NAMALWA (cell line): ENCODE measurements at regions not wholly inside any gene's neighbourhood (a gene's known extent, or its start where the extent isn't known, plus 50 kb on each side); places are given as distances from the start of the nearest gene placed in this dataset.

Source experiments
- DNase-seq: peaks from one replicate; pipeline ENCODE4 v3.0.0-alpha.2; 2015; ENCODE audit warnings: low spot score

DNA sequence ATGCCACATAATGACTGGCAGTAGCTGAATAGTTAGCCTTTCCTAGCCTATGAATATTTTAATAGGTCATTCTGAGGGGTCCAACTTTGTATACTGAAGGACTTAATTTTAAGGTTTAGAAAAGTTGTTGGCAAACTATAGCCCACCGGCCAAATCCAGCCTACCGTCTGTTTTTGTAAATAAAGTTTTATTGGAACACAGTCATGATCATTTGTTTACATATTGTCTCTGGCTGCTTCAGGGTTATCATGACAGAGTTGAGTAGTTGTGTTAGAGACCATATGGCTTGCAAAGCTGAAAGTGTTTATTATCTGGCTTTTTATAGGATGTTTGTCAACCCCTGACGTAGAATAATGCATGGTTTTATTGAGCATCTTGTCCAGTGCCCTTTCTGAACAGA lies 73.4 kb downstream of the NTMT2 start:
- no peak for DNase-seq

GRCh38 chr1:170221031-170221430 lies 75.3 kb downstream of the NTMT2 start:
- DNase-seq: no peak

- DNase-seq: no peak
These were observed 75.7 kb downstream of the NTMT2 start for GRCh38 chr1:170221495-170221894.

DNA sequence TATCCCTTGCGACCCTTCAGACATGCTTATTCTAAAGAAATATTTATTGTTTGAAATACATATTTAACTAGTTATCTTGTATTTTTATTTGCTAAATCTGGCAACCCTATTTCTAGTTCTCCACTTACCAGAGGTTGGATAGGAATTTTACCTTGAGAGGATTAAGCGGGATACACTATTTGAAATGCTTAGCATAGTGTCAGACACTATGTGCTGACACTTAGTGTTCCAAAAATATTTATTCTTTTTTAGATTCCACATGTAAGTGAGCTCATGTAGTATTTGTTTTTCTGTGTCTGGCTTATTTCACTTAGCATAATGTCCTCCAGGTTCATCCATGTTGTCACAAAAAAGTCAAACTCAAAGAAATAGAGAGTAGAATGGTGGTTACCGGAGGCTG lies 78.7 kb downstream of the NTMT2 start:
- no peak for DNase-seq

GRCh38 chr1:170225781-170226530 lies 80.2 kb downstream of the NTMT2 start:
- no peak for DNase-seq

- no peak for DNase-seq
These were observed 81.0 kb downstream of the NTMT2 start for GRCh38 chr1:170226767-170227166.

DNA sequence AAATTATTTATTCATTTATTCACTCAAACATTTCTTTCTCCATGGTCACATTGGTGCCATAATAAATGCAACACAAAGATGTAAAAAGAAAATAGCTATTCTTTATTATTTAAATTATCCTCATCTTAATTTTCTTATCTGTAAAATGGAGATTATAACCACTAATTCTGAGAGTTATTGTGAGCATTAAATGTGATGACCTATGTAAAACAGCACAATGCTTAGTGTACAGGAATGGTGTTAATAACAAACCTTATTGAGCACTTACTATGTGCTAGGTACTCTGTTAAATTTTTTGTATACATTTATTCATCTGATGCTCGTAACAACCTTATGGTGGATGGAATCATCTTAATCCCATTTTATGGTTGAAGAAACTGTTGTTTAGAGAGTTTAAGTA lies 84.6 kb downstream of the NTMT2 start:
- no peak for DNase-seq

- no peak for DNase-seq
These were observed 85.9 kb downstream of the NTMT2 start for GRCh38 chr1:170231662-170232061.

DNA sequence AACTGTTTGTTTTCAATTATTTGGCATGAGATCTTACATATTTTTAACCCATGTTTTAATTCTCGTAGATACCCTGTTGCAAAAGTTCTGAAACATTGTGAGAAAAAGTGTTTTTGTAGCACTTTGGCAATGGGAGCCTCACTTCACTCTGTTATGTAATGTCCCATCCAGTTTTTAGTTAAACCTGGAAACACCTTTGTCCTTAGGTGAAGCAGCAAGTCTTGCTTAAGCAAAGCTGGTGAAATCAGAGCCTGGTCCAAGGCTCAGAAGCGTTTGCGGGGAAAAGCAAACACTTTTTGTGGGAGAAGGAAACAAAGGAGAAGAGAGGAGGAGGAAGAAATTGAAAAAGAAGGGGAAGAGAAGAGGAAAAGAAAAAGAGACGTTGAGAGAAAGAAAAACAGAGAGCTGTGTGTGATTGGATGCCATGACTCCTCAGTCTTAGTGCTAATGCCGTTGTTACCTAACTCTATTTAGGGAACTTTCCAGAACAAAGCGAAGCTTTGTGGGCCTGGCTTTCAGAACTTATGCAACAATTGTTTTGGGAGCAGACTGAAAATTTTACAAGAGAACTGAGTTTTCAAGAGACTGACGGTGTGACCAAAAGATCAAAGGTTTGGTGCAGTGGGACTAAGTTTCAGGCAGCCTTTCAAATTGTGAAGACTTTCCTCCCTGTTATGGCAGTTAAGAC lies 93.1 kb downstream of the NTMT2 start:
- no peak for DNase-seq

DNA sequence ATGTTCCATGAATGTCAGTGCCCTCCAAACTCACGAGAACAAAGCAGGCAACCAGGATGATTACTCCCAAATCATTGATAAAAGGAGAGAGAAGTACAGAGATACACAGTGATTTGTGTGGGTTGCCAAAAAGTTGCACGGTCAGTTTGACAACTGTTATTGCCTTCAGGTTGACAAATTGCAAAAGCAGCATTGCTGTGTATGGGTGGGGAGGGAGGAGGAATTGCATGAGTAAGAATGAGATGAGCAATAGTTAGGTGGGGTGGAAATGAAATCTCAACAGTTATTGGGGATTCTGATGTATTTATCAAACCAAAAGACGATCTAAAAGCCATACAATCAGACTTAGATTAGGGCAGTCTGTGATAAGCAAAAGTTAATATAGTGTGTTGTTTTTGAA lies 93.7 kb downstream of the NTMT2 start:
- DNase-seq: no peak

DNA sequence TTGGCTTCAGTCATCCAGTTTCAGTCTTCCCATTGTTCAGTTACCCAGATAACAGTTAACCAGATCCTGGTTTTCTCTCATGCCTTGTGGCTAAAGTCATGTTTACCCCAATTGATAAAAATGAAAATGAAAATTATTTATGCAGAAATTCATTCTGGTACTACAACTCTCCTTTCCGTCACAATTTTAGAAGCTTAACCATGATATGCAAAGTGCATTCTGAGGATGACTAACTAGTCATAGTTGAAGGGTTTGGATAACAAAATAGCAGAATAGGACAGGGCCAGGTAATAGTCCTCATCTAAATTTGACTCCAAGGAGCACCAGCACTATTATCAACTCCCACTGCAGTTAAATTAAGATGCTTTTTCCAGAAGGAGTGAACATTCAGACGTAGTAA lies 94.7 kb downstream of the NTMT2 start:
- no peak for DNase-seq

DNA sequence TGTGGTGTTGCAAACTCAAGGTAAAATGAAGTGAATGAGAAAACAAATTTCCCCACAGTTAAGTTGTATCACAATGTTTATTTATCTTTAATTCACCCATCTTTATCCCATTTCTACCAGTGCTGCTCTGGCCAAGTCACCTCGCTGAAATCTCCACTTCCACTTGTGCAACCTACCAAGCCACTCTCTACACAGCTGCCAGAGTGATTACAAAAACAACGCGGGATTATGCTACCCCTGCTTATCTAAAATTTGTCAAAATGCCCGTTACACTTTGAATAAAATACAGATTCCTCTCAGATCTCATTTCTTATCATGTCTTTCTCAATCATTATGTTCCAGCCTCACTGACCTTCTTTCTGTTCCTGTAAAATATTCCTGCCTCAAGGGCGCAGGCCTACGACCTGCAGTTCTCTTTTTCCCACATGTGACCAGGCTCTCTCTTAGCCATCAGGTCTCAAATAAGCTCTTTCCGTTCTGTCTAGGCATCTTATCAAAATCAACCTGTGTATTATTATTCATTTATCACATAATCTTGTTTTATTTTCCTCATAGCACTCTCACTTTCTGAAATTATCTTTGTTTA lies 95.6 kb downstream of the NTMT2 start:
- no peak for DNase-seq

DNA sequence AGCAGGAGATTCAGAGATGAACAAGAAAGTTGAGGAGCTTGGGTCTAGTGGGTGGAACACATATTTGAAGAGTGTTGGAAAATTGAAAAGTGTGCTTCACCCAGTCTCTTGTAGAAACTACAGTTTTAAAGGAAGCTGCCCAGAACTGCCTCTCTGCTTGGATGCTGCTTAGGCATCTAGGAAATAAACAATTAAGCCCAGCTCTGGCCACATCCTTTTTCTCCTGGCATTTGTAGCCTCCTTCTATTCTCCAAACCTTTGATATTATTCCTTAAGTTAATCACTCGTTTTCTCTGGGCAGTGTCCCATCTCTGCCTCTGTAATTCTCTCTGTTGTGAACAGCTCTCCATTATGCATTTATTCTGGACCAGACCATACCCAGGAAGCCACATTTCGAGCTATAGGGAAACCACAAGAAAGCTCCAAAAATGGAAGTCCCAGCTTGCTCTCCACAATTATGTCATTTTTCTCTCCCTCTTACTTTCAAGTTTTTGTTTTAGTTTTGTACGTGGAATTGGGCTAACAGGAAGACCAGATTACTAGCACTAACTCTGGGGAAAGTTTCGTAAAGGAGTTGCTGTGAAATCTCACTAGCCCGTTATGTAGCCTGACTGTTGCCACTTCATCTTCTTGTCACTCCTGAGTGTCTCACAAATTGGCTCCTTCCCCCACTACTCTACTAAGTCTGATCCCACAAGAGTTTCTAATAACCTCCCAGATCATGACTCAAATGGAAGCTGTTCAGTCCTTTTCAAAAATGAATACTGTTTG lies 102.2 kb downstream of the NTMT2 start:
- DNase-seq: no peak

DNA sequence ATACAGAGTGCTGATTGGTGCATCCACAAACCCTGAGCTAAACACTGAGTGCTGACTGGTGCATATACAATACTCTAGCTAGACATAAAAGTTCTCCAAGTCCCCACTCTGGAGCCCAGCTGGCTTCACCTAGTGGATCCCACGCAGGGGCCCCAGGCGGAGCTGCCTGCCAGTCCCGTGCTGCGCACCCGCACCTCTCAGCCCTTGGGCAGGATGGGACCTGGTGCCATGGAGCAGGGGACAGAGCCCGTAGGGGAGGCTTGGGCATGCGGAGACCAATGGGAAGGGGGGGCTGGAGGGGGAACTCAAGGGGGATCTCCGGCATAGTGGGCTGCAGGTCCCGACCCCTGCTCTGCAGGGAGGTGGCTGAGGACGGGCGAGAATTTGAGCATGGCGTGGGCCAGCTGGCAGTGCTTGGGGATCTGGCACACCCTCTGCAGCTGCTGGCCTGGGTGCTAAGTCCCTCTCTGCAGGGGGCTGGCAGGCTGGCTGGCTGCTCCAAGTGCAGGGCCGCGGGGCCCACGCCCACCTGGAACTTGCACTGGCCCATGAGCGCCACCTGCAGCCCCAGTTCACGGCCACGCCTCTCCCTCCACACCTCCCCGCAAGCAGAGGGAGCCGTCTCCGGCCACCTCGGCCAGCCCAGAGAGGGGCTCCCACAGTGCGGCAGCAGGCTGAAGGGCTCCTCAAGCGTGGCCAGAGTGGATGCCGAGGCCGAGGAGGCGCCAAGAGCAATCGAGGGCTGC lies 104.9 kb downstream of the NTMT2 start:
- no peak for DNase-seq

- DNase-seq: no peak
These were observed 107.3 kb downstream of the NTMT2 start for GRCh38 chr1:170252851-170253579.

- no peak for DNase-seq
These were observed 108.6 kb downstream of the NTMT2 start for GRCh38 chr1:170254371-170254770.

DNA sequence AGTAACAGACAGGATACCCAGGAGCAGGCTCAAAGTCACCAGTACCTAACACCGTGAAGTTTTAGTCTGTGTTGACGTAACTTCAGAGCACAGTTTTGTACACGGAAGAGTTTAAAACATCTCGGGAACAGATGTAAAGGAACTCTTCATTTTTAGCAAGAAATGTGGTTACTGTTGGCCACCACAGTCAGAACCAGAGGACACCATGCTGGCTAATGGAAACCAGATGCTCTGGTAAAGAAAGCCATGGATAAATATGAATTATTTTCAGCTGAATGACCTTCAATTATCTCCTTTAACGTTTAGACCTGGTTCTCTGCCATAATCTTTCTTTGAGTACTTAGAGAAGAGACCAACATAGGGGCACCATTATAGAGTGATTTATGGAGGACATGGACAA lies 115.9 kb downstream of the NTMT2 start:
- DNase-seq: no peak

- DNase-seq: no peak
These were observed 116.6 kb downstream of the NTMT2 start for GRCh38 chr1:170262276-170262939.

DNA sequence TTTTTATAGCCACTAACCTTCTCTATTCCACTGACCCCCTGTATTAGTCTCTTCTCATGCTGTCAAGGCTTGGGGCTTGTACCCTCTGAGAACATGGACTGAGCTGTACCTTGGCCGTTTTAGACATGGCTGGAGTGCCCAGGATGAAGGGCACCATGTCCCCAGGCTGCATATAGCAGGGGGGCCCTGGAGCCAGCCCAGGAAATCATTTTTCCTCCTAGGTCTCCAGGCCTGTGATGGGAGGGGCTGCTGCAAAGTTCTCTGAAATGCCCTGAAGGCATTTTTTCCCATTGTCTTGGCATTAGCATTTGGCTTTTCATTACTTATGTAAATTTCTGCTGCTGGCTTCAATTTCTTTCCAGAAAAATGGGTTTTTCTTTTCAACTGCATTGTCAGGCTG lies 119.5 kb downstream of the NTMT2 start:
- DNase-seq: no peak

GRCh38 chr1:170267317-170267716 lies 121.6 kb downstream of the NTMT2 start:
- no peak for DNase-seq
